WI38 (cell line): ENCODE measurements at regions not wholly inside any gene's neighbourhood (a gene's known extent, or its start where the extent isn't known, plus 50 kb on each side); places are given as distances from the start of the nearest gene placed in this dataset.

Source experiments
- H3K4me3 ChIP-seq: 2 replicates; pipeline ENCODE4 v1.5.1; 2011; ENCODE audit warnings: low read depth, mild to moderate bottlenecking, control low read depth, low read length
- TF ChIP-seq, protein P1 (sequence below): IDR thresholded peaks from 2 replicates; pipeline ENCODE4 v1.5.1; 2012; ENCODE audit warnings: low read depth, mild to moderate bottlenecking, control low read depth, low read length

DNA sequence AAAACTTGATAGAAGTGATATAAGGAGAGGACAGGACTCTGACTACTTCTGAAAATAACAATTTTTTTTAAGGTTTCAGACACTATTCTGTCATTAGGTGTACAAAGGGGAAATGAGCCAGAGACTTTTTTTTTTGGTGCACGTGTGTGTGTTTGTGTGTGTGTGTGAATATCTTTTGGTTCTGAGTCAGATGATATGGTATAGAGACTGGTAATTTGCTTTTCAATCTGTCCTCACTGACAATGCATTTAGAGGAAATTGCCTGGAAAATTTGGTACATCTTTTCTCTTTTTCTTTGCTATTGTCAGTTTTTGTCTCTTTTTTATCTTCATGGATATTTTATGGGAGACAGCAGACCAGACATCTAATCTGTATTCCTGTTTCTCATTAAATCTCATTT, 59.3 kb downstream of the DDIT4L start:
- no peak overlapping the region for H3K4me3 ChIP-seq
- TF ChIP-seq, protein P1, sequence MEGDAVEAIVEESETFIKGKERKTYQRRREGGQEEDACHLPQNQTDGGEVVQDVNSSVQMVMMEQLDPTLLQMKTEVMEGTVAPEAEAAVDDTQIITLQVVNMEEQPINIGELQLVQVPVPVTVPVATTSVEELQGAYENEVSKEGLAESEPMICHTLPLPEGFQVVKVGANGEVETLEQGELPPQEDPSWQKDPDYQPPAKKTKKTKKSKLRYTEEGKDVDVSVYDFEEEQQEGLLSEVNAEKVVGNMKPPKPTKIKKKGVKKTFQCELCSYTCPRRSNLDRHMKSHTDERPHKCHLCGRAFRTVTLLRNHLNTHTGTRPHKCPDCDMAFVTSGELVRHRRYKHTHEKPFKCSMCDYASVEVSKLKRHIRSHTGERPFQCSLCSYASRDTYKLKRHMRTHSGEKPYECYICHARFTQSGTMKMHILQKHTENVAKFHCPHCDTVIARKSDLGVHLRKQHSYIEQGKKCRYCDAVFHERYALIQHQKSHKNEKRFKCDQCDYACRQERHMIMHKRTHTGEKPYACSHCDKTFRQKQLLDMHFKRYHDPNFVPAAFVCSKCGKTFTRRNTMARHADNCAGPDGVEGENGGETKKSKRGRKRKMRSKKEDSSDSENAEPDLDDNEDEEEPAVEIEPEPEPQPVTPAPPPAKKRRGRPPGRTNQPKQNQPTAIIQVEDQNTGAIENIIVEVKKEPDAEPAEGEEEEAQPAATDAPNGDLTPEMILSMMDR, result no peak

DNA sequence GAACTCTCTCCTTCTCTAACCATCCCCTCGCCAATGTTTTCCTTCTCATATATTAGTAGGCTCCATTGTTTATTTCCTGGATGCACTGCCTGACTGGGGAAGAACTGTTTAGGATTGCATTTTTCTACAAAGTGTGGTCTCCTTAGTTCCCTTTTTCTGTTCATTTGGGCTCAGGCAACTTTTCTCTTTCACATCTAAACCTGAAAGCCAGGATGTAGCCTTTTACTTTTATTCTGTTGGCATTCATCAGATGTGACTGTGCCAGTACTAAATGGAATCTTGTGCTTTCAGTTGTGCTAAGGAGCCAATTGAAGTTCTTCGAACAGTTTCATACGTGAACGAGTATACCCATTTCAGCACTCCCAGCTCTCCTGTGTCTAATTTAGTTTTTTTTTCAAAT, 59.8 kb downstream of the DDIT4L start:
- TF ChIP-seq, protein P1, result no peak
- no peak overlapping the region for H3K4me3 ChIP-seq

DNA sequence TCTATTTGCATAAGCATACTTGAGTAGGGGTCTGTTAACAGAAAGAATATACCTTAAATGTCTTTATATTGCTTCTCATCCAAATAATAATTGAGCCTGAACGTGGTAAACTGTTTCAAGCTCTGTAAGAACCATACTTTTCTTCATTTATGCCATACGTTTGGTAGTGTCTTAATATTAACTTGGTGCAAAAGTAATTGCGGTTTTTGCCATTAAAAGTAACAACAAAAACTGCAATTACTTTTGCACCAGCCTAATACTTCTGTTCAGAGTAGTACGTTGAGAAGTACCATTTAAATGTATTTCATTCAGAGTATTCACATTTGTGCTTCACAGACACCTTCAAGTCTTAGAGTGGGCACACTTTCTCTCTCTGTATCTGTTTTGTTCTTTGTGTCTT, 60.5 kb downstream of the DDIT4L start:
- H3K4me3 ChIP-seq, result no peak overlapping the region
- TF ChIP-seq, protein P1, result no peak

DNA sequence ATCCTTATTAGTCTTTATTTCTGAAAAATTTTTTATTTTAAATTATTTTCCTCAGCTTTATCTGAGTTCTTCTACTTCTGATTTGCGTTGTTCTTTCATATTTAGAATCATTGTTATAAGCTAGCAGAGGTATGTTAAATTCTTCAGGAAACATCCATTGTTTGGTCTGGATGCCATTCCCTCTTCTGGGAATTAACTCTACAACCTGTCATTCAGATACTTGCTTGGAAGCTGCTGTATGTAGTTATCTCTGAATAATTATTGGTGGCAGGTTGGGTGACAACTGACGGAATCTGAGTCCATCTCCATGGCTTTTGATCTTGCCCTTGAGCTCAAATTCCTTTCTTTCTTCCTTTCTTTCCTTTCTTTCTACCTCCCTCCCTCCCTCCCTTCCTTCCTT, 61.9 kb downstream of the DDIT4L start:
- TF ChIP-seq, protein P1, result no peak
- H3K4me3 ChIP-seq, result no peak overlapping the region

DNA sequence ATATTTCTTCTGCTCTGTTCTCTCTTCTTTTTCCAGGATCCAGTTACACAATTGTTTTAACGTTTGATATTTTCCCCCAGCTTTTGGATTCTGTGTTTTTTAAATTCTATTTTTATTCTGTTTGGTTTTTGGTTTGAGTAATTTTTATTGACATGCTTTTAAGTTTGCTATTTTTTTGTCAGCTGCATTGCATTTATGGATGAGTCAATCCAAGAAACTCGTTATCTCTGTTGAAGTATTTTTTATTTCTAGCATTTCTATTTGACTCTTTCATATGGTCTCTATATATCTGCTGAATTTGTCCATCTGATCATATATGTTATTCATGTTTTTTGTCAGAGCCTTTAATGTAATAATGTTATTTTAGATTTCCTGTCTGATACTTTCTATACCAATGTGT, 65.6 kb downstream of the DDIT4L start:
- no peak overlapping the region for H3K4me3 ChIP-seq
- TF ChIP-seq, protein P1, result no peak

DNA sequence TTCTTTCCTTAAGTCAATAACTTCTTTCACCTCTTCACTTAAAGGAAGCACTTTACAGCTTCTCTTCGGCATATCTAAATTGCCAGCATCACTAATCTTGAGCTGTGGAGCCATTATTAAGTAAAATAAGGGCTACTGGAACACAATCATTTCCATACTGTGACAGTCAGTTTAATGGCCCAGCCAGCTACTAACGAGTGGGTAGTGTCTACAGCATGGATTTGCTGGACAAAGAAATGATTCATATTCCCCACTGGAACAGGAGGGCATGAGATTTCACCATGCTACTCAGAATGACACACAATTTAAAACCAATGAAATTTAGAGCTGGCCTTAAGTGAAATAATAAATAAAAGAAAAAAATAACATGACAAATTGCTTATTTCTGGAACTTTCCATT, 72.1 kb downstream of the DDIT4L start:
- no peak overlapping the region for H3K4me3 ChIP-seq
- TF ChIP-seq, protein P1, result no peak

DNA sequence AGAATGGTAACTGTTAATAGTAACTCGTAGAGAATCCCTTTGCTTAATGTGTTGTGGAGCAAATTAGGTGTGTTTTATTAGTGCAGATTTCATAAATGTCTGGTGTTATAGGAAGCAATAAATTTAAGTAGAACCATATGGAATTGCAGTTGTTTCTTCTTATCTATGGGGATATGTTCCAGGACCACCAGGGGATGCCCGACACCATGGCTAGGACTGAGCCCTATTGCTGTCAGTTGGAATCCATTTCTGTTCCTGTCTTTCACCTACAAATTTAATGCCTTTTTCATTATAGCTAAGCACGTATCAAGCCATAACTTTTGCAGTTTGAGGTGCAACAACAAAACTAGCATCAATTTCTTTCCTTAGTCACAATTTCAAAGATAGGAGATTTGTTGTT, 72.5 kb downstream of the DDIT4L start:
- TF ChIP-seq, protein P1, result 0 out of 2 replicates have a peak, but pooled peaks have one; percentile 16
- H3K4me3 ChIP-seq, result no peak overlapping the region
